ENCODE measurements at regions not wholly inside any gene's neighbourhood (a gene's known extent, or its start where the extent isn't known, plus 50 kb on each side); places are given as distances from the start of the nearest gene placed in this dataset.

- TF ChIP-seq CTCF (IDR thresholded peaks at IDR 0.05) (no peak), POLR2A (IDR thresholded peaks at IDR 0.05) (no peak)
Measured at GRCh38 chr2:207291625-207292252, 126.0 kb upstream of the KLF7 start.
